Type B pancreatic cell (in vitro differentiated cells): ENCODE measurements at regions not wholly inside any gene's neighbourhood (a gene's known extent, or its start where the extent isn't known, plus 50 kb on each side); places are given as distances from the start of the nearest gene placed in this dataset.
A peak's percentile ranks its signal among the peaks of the same experiment; 100 is the strongest.

Experiments
- DNase-seq: peaks from one replicate; pipeline ENCODE4 v3.0.0; 2021; ENCODE audit warnings: mixed read lengths; ENCODE audit not compliant: unreplicated experiment; ENCODE audit errors: extremely low spot score
- H3K27ac Mint-ChIP-seq: 2 replicates; pipeline ENCODE4 v1.8.0; 2021; ENCODE audit warnings: mild to moderate bottlenecking, mixed read lengths
- H3K27me3 Mint-ChIP-seq: 2 replicates; pipeline ENCODE4 v1.8.0; 2021; ENCODE audit warnings: mixed read lengths
- H3K36me3 Mint-ChIP-seq: 2 replicates; pipeline ENCODE4 v1.8.0; 2021; ENCODE audit warnings: mixed read lengths
- H3K4me1 Mint-ChIP-seq: one replicate; pipeline ENCODE4 v1.8.0; 2021; ENCODE audit warnings: mixed read lengths; ENCODE audit not compliant: unreplicated experiment
- H3K4me3 Mint-ChIP-seq: 2 replicates; pipeline ENCODE4 v1.8.0; 2021; ENCODE audit warnings: mild to moderate bottlenecking, mixed read lengths
- H3K9me3 Mint-ChIP-seq: 2 replicates; pipeline ENCODE4 v1.8.0; 2021; ENCODE audit warnings: mixed read lengths
- TF ChIP-seq, protein P1 (sequence below): fragments of 200-600 bp; sonication (generic); conservative IDR thresholded peaks from 2 replicates; pipeline ENCODE4 v1.5.0; 2021; ENCODE audit warnings: antibody characterized with exemption, mild to moderate bottlenecking

DNA sequence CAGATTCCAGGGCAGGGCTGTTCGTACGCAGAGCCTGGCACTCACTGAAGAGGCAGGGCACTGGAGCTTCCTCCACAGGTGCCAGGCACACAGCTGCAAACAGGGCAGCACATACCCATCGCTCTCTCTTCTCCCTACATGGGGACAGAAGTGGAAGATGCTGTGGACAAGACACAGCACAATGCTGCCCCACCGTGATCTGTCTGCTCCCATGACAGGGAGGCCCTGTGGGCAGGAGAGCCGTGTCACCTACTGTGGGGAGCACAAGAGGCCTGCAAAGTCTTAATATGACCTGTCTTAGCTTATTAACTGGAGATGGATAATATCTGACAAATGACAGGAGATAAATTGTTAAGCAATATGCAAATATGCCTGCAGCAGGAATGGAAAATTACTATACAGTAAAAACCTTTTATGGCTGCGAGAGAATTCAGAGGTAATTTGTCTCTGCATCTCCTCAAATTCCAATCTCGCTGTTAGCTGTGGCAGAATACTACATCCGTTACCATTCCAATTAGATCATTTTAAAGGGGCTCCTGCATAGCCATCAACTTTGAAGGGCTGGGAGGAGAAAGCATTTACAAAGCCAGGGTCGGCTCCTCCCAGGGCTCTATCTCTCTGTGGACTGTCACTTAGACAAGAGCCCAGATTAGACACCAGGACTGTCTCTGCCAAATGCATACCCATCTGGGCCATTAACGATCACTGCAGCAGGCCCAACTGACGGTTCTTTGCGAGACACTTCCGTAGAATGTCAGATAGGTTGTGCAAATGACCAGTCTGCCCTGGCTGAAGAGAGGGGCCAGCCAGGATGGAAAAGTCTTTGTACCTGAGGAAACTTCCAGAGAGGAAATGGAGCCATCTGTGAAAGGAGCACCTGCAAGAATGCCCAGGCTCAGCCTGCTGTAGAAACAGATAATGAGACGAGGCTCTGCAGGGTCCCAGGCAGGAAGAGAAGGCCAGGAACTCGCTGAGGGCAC lies 90.7 kb upstream of the FSTL4 start:
- Mint-ChIP-seq H3K36me3 (no peaks in the 10 kb centered on the region), H3K9me3 (peaks cover 7% of the 10 kb centered on the region), H3K27ac (no peak overlapping the region), H3K4me3 (no peak overlapping the region), H3K4me1 (peaks cover 10% of the 10 kb centered on the region), H3K27me3 (peaks cover 9% of the 10 kb centered on the region)
- TF ChIP-seq, protein P1, sequence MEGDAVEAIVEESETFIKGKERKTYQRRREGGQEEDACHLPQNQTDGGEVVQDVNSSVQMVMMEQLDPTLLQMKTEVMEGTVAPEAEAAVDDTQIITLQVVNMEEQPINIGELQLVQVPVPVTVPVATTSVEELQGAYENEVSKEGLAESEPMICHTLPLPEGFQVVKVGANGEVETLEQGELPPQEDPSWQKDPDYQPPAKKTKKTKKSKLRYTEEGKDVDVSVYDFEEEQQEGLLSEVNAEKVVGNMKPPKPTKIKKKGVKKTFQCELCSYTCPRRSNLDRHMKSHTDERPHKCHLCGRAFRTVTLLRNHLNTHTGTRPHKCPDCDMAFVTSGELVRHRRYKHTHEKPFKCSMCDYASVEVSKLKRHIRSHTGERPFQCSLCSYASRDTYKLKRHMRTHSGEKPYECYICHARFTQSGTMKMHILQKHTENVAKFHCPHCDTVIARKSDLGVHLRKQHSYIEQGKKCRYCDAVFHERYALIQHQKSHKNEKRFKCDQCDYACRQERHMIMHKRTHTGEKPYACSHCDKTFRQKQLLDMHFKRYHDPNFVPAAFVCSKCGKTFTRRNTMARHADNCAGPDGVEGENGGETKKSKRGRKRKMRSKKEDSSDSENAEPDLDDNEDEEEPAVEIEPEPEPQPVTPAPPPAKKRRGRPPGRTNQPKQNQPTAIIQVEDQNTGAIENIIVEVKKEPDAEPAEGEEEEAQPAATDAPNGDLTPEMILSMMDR: no peak
- peak; percentile 42 for DNase-seq

DNA sequence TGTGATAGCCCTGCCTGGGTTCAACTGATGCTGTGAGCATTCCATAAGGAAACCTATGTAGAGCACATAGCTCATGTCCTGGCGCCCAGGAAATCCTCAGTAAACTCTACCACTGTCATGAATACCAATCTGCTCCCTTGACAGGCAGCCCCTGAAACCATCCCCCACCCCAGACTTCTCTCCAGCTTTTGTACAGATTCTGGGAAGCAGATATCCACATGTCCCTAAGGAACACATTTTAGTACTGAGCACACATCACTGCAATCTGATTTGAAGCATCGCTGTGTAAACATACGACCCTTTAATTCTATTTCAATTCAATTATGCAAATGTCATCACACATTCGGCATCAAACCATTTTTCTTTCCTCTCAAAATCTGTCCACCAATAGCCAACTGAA lies 89.5 kb upstream of the FSTL4 start:
- Mint-ChIP-seq H3K27ac (no peak overlapping the region), H3K4me1 (peaks cover 4% of the 10 kb centered on the region), H3K27me3 (peaks cover 9% of the 10 kb centered on the region), H3K36me3 (no peaks in the 10 kb centered on the region), H3K9me3 (peaks cover 7% of the 10 kb centered on the region), H3K4me3 (no peak overlapping the region)
- peak; percentile 29 for DNase-seq
- TF ChIP-seq, protein P1: no peak

DNA sequence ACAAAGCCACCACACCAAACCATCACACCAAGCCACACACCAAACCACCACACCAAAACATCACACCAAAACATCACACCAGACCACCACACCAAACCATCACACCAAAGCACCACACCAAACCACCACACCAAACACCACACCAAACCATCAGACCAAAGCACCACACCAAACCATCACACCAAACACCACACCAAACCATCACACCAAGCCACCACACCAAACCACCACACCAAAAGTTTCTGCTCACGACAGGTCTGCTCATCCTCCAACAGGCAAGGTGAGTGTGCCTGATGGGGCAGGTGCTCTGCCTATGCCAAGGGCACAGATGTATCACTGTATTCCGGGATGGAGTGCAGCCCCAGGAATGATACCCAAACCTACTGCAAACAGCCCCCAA lies 87.9 kb upstream of the FSTL4 start:
- peak; percentile 48 for DNase-seq
- Mint-ChIP-seq H3K4me1 (peaks cover 4% of the 10 kb centered on the region), H3K27ac (no peak overlapping the region), H3K4me3 (no peak overlapping the region), H3K9me3 (peaks cover 7% of the 10 kb centered on the region), H3K27me3 (peaks cover 18% of the 10 kb centered on the region), H3K36me3 (no peaks in the 10 kb centered on the region)
- TF ChIP-seq, protein P1: no peak

DNA sequence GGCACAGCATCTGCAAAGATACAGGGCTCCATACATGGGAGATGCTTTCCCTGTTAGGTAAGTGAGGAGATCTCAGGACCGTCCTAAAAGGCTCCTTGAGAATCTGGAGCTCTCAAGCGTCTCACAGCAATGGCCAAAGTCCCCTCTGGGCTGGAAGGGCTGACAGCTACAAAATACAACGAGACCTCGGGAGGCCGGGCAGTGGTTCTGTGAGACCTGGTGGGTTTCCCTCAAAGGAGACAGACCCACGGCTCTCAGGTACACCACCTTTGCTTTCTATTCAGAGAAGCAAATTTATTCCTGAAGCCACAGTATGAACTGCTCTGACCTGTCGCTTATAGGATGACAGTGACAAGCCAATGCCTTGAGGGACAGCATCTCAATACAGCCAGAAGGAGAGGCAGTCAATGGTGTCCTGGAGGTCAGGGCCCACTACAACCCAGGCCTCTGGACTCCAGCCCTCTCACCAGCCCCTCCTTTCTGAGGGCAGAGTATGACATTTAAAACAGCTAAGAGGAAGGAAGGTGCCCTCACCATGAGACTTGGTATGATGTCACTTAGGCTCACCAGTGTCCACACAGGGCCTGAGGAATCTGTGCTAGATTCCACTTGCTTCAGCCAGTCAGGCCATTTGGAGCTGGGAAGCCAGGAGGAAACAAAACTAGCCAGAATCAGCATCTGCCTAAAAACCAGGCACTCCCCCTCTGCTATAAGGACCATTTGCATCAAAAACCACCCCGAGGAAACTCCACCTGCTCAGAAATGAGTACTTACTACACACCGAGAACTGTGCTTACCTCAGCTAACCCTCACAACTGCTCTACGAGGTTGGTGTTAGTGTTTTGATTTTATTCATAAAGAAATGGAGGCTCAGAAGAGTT lies 86.5 kb upstream of the FSTL4 start:
- no peaks in the 10 kb centered on the region for H3K36me3 Mint-ChIP-seq
- H3K4me1 Mint-ChIP-seq: peaks cover 4% of the 10 kb centered on the region
- no peak overlapping the region for H3K27ac Mint-ChIP-seq
- TF ChIP-seq, protein P1: no peak
- H3K9me3 Mint-ChIP-seq: peaks cover 7% of the 10 kb centered on the region
- peaks cover 26% of the 10 kb centered on the region for H3K27me3 Mint-ChIP-seq
- DNase-seq: peak; percentile 42
- no peak overlapping the region for H3K4me3 Mint-ChIP-seq

DNA sequence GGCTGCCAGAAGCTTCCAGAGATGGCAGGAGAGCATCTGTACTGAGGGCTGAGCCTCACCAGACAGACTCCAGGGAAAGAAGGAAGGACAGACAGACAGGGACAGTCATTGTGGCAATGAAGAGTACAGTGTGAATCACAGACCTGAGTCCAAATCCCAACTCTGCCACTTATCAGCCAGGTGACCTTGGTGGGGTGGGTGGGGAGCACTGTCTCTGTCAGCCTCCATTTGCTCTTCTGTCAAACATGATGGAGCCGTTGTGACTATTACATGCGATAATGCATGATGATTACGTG lies 85.9 kb upstream of the FSTL4 start:
- H3K27me3 Mint-ChIP-seq: peaks cover 26% of the 10 kb centered on the region
- H3K36me3 Mint-ChIP-seq: no peaks in the 10 kb centered on the region
- H3K27ac Mint-ChIP-seq: no peak overlapping the region
- H3K9me3 Mint-ChIP-seq: peaks cover 7% of the 10 kb centered on the region
- H3K4me1 Mint-ChIP-seq: peaks cover 4% of the 10 kb centered on the region
- no peak for DNase-seq
- TF ChIP-seq, protein P1: no peak
- H3K4me3 Mint-ChIP-seq: no peak overlapping the region
